Large intestine (tissue), 3 donors: ENCODE measurements at regions not wholly inside any gene's neighbourhood (a gene's known extent, or its start where the extent isn't known, plus 50 kb on each side); places are given as distances from the start of the nearest gene placed in this dataset.

ENCODE experiments used
- DNase-seq, 2 donors: peaks; one replicate each; pipeline versions ENCODE4 v3.0.0 to v3.0.0-alpha.2; 2013
- H3K27ac ChIP-seq: one replicate; pipeline ENCODE4 v1.5.1; 2013; ENCODE audit warnings: low read length
- H3K27me3 ChIP-seq: 2 replicates; pipeline ENCODE4 v1.6.1; 2013; ENCODE audit warnings: low read length; ENCODE audit not compliant: control insufficient read depth, insufficient read depth
- H3K36me3 ChIP-seq: 2 replicates; pipeline ENCODE4 v1.6.1; 2013; ENCODE audit warnings: low read length; ENCODE audit not compliant: control insufficient read depth, insufficient read depth
- H3K4me1 ChIP-seq: one replicate; pipeline ENCODE4 v1.6.1; 2013; ENCODE audit warnings: low read length; ENCODE audit not compliant: control insufficient read depth, insufficient read depth
- H3K4me3 ChIP-seq: one replicate; pipeline ENCODE4 v1.5.1; 2013; ENCODE audit warnings: low read length
- H3K9me3 ChIP-seq: one replicate; pipeline ENCODE4 v1.6.1; 2013; ENCODE audit warnings: mild to moderate bottlenecking, low read depth, low read length, moderate library complexity; ENCODE audit not compliant: control insufficient read depth
- WGBS: methylation state at CpG from one replicate; pipeline ENCODE4 v1.1.5; 2013; ENCODE audit warnings: low lambda C conversion rate; ENCODE audit not compliant: insufficient coverage; 5-methylcytosine and 5-hydroxymethylcytosine counted together

GRCh38 chr6:94130478-94130877 is 711.1 kb upstream of the EPHA7 start:
- no CpG with 5 or more reads among the region's 1 CpG for WGBS
- Histone ChIP-seq H3K9me3 (no peaks in the 10 kb centered on the region), H3K27ac (peak overlapping the region; percentile 6), H3K27me3 (no peaks in the 10 kb centered on the region), H3K36me3 (no peaks in the 10 kb centered on the region), H3K4me3 (no peak overlapping the region), H3K4me1 (no peaks in the 10 kb centered on the region)
- peak in 1 of 2 donors; percentile 2 for DNase-seq

DNA sequence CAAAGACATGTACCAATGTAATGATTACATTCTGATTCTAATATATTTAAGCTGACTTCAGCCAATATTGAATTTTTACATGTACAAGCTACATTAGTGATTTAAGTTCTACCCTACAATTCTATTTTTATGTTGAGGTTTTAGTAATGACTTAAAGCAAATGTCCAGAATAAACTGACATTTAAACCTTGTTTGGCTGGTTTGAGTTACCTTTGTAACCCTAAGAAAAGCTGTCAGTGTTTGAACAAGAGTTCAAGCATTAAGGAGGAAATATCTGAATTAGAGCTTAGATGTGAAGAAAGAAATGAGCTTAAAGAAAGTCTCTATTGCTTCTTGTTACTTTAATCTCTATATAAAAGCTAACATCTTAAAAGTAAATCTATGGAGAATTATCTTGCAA is 710.6 kb upstream of the EPHA7 start:
- no peak for DNase-seq
- Histone ChIP-seq H3K4me1 (no peaks in the 10 kb centered on the region), H3K27me3 (no peaks in the 10 kb centered on the region), H3K36me3 (no peaks in the 10 kb centered on the region), H3K4me3 (no peak overlapping the region), H3K9me3 (no peaks in the 10 kb centered on the region), H3K27ac (peak overlapping the region; percentile 6)

GRCh38 chr6:94127716-94128115 is 708.4 kb upstream of the EPHA7 start:
- 100% methylated on average over 1 of the region's 1 CpG for WGBS
- H3K27ac ChIP-seq, result no peak overlapping the region
- H3K4me1 ChIP-seq, result no peaks in the 10 kb centered on the region
- no peaks in the 10 kb centered on the region for H3K36me3 ChIP-seq
- no peaks in the 10 kb centered on the region for H3K27me3 ChIP-seq
- no peaks in the 10 kb centered on the region for H3K9me3 ChIP-seq
- H3K4me3 ChIP-seq, result no peak overlapping the region
- DNase-seq, result no peak

GRCh38 chr6:94124333-94124732 is 705.0 kb upstream of the EPHA7 start:
- no peaks in the 10 kb centered on the region for H3K36me3 ChIP-seq
- no peaks in the 10 kb centered on the region for H3K27me3 ChIP-seq
- H3K4me3 ChIP-seq, result no peak overlapping the region
- no peak overlapping the region for H3K27ac ChIP-seq
- 100% methylated on average over 1 of the region's 1 CpG for WGBS
- no peak for DNase-seq
- H3K9me3 ChIP-seq, result no peaks in the 10 kb centered on the region
- H3K4me1 ChIP-seq, result no peaks in the 10 kb centered on the region

- Histone ChIP-seq H3K27ac (no peak overlapping the region), H3K9me3 (no peaks in the 10 kb centered on the region), H3K36me3 (no peaks in the 10 kb centered on the region), H3K27me3 (no peaks in the 10 kb centered on the region), H3K4me1 (no peaks in the 10 kb centered on the region), H3K4me3 (no peak overlapping the region)
- 92% methylated on average over 3 of the region's 3 CpGs for WGBS
- DNase-seq, result no peak
Measured at GRCh38 chr6:94121094-94121493, 701.7 kb upstream of the EPHA7 start.

DNA sequence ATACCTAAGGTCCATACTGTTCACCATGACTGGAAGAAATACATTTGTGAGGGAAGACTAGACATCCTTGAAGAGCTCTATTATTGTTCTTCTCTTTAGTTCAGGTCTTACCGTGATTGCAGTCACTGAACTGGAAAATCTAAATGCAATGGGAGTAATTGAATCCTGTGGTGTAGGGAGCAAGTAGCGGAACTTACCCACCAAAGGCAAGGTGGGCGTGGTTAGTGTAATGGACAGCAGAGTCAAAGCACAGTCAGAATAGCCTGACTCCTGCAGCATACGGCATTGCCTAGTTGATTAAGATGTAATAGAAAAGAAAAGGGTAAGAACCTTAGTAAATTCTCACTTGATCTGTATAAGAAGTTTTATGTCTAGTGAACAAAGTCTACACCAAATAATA is 679.7 kb upstream of the EPHA7 start:
- Histone ChIP-seq H3K27ac (no peak overlapping the region), H3K4me1 (no peaks in the 10 kb centered on the region), H3K36me3 (no peaks in the 10 kb centered on the region), H3K27me3 (no peaks in the 10 kb centered on the region), H3K4me3 (no peak overlapping the region), H3K9me3 (no peaks in the 10 kb centered on the region)
- WGBS, result 100% methylated on average over 1 of the region's 4 CpGs
- DNase-seq, result no peak

- H3K27ac ChIP-seq, result no peak overlapping the region
- H3K27me3 ChIP-seq, result no peaks in the 10 kb centered on the region
- H3K9me3 ChIP-seq, result no peaks in the 10 kb centered on the region
- no peak for DNase-seq
- no peaks in the 10 kb centered on the region for H3K4me1 ChIP-seq
- no peaks in the 10 kb centered on the region for H3K36me3 ChIP-seq
- H3K4me3 ChIP-seq, result no peak overlapping the region
- WGBS, result 50% methylated on average over 1 of the region's 1 CpG
Measured at GRCh38 chr6:94095961-94096360, 676.6 kb upstream of the EPHA7 start.

GRCh38 chr6:94089941-94090340 is 670.6 kb upstream of the EPHA7 start:
- Histone ChIP-seq H3K36me3 (no peaks in the 10 kb centered on the region), H3K27ac (no peak overlapping the region), H3K4me3 (no peak overlapping the region), H3K9me3 (no peaks in the 10 kb centered on the region), H3K27me3 (no peaks in the 10 kb centered on the region), H3K4me1 (no peaks in the 10 kb centered on the region)
- WGBS, result 58% methylated on average over 2 of the region's 4 CpGs
- DNase-seq, result no peak

- no peaks in the 10 kb centered on the region for H3K4me1 ChIP-seq
- H3K9me3 ChIP-seq, result no peaks in the 10 kb centered on the region
- H3K27ac ChIP-seq, result no peak overlapping the region
- no peaks in the 10 kb centered on the region for H3K36me3 ChIP-seq
- DNase-seq, result no peak
- no peaks in the 10 kb centered on the region for H3K27me3 ChIP-seq
- no peak overlapping the region for H3K4me3 ChIP-seq
Measured at GRCh38 chr6:94088870-94089269, 669.5 kb upstream of the EPHA7 start.

- Histone ChIP-seq H3K36me3 (no peaks in the 10 kb centered on the region), H3K9me3 (no peaks in the 10 kb centered on the region), H3K4me1 (no peaks in the 10 kb centered on the region), H3K27ac (no peak overlapping the region), H3K4me3 (no peak overlapping the region), H3K27me3 (no peaks in the 10 kb centered on the region)
- DNase-seq, result no peak
- WGBS, result 89% methylated on average over 1 of the region's 3 CpGs
Measured at GRCh38 chr6:94074764-94075163, 655.4 kb upstream of the EPHA7 start.

DNA sequence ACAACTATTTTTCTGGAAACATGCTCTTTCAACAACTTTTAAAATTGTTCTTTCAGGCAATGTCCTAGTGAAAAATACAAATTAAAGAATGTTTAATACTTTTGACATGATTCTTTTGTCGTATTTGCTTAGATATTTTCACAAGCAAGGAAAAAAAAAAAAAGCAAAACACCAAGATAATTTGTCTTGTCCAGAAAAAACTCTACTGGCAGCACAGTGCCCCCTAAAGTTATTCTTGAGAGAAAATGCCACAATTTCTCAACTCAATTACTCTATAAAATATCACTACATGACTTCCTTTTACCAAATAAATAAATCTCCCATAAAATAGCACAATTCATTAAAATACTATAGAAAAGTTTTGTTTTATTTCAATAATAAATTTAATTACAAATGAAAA is 652.5 kb upstream of the EPHA7 start:
- no peaks in the 10 kb centered on the region for H3K36me3 ChIP-seq
- no peaks in the 10 kb centered on the region for H3K27me3 ChIP-seq
- H3K4me1 ChIP-seq, result no peaks in the 10 kb centered on the region
- H3K9me3 ChIP-seq, result no peaks in the 10 kb centered on the region
- WGBS, result 0% methylated on average over 1 of the region's 1 CpG
- H3K27ac ChIP-seq, result no peak overlapping the region
- DNase-seq, result no peak
- H3K4me3 ChIP-seq, result no peak overlapping the region
